CD4-positive, alpha-beta T cell (primary cell): ENCODE measurements at regions not wholly inside any gene's neighbourhood (a gene's known extent, or its start where the extent isn't known, plus 50 kb on each side); places are given as distances from the start of the nearest gene placed in this dataset.

Experiments
- ATAC-seq: fragments of 200-7000 bp; cut with Tn5 transposase; one replicate; pipeline ENCODE4 v1.10.0; 2022; ENCODE audit warnings: mild to moderate bottlenecking; ENCODE audit not compliant: poor library complexity
- CTCF ChIA-PET: fragments of 350-600 bp; sonication (Branson Sonifier 250); formaldehyde crosslinking; loops from one replicate; lab custom pipeline; 2021; ENCODE audit warnings: antibody characterized with exemption, inconsistent platforms; lab: Charles Lee
- POLR2A ChIA-PET: fragments of 350-600 bp; sonication (Branson Sonifier 250); formaldehyde crosslinking; loops from one replicate; lab custom pipeline; 2021; ENCODE audit warnings: antibody characterized with exemption, inconsistent platforms; lab: Charles Lee
- DNase-seq, 14 experiments: peaks; one replicate each; pipeline ENCODE4 v3.0.0-alpha.2; 2013 to 2020; ENCODE audit warnings: mixed read lengths in 2 of 14
- H3K27ac ChIP-seq, 2 donors: one replicate each; pipeline versions ENCODE4 v1.5.1 to v1.7.0; 2013; ENCODE audit warnings: low read length in 2 of 2, low read depth in 1 of 2, mild to moderate bottlenecking in 1 of 2
- H3K27me3 ChIP-seq, 2 experiments: 1 replicate in 1 of 2; 2 replicates in 1 of 2; pipeline versions ENCODE4 v1.6.1 to v1.7.0; 2013; ENCODE audit warnings: low read length in 2 of 2, control low read depth in 1 of 2, mild to moderate bottlenecking in 1 of 2, moderate library complexity in 1 of 2; ENCODE audit not compliant: insufficient read depth in 2 of 2, control insufficient read depth in 1 of 2
- H3K36me3 ChIP-seq: one replicate; pipeline ENCODE4 v1.6.1; 2013; ENCODE audit warnings: low read length, control low read depth; ENCODE audit not compliant: insufficient read depth
- H3K4me1 ChIP-seq: one replicate; pipeline ENCODE4 v1.6.1; 2013; ENCODE audit warnings: low read length, control low read depth; ENCODE audit not compliant: insufficient read depth
- H3K4me3 ChIP-seq: one replicate; pipeline ENCODE4 v1.5.1; 2013; ENCODE audit warnings: mild to moderate bottlenecking, low read length, moderate library complexity
- H3K9me3 ChIP-seq, 2 experiments: 1 replicate in 1 of 2; 2 replicates in 1 of 2; pipeline versions ENCODE4 v1.6.1 to v1.7.0; 2013; ENCODE audit warnings: low read length in 2 of 2, mild to moderate bottlenecking in 2 of 2, control low read depth in 1 of 2, moderate library complexity in 1 of 2; ENCODE audit not compliant: control insufficient read depth in 1 of 2, insufficient read depth in 1 of 2
- H3K27ac Mint-ChIP-seq: one replicate; pipeline ENCODE4 v1.8.0; 2020; ENCODE audit warnings: mixed read lengths
- H3K27me3 Mint-ChIP-seq: one replicate; pipeline ENCODE4 v1.8.0; 2021; ENCODE audit warnings: mixed read lengths
- H3K36me3 Mint-ChIP-seq: one replicate; pipeline ENCODE4 v1.8.0; 2021; ENCODE audit warnings: low read depth, mixed read lengths
- H3K4me1 Mint-ChIP-seq: one replicate; pipeline ENCODE4 v1.8.0; 2021; ENCODE audit warnings: low read depth, mixed read lengths
- H3K4me3 Mint-ChIP-seq: one replicate; pipeline ENCODE4 v1.8.0; 2020; ENCODE audit warnings: mild to moderate bottlenecking, mixed read lengths
- H3K9me3 Mint-ChIP-seq: one replicate; pipeline ENCODE4 v1.8.0; 2020; ENCODE audit warnings: mixed read lengths
- CTCF ChIP-seq: fragments of 200-600 bp; IDR thresholded peaks from one replicate; pipeline ENCODE4 v1.8.0; 2022; ENCODE audit warnings: antibody characterized with exemption, mild to moderate bottlenecking
- intact Hi-C, 2 experiments: fragments of 100-400 bp; cut with DNase I in 1 of 2; cut with micrococcal nuclease in 1 of 2; formaldehyde crosslinking; loops; one replicate each; pipeline versions ENCODE4 v1.15.1 to v1.9.0; 2023 to 2025; cut with DNase I, micrococcal nuclease

GRCh38 chr1:239067480-239067879 is 318.9 kb upstream of the CHRM3 start:
- Mint-ChIP-seq H3K9me3 (no peaks in the 10 kb centered on the region), H3K4me3 (no peak overlapping the region), H3K36me3 (no peaks in the 10 kb centered on the region), H3K27me3 (no peaks in the 10 kb centered on the region), H3K27ac (no peak overlapping the region), H3K4me1 (no peaks in the 10 kb centered on the region)
- CTCF ChIA-PET: no interaction called here
- POLR2A ChIA-PET: no interaction called here
- intact Hi-C loops: no loop called here
- DNase-seq (no peak), ATAC-seq (no peak)
- no peaks in the 10 kb centered on the region for H3K4me1 ChIP-seq
- no peaks in the 10 kb centered on the region for H3K36me3 ChIP-seq
- H3K9me3 ChIP-seq: no peaks in the 10 kb centered on the region
- H3K27ac ChIP-seq: no peak overlapping the region
- TF ChIP-seq CTCF: no peak
- no peaks in the 10 kb centered on the region for H3K27me3 ChIP-seq
- no peak overlapping the region for H3K4me3 ChIP-seq

- Histone ChIP-seq H3K4me1 (no peaks in the 10 kb centered on the region), H3K4me3 (no peak overlapping the region), H3K9me3 (no peaks in the 10 kb centered on the region), H3K27ac (no peak overlapping the region), H3K27me3 (no peaks in the 10 kb centered on the region), H3K36me3 (no peaks in the 10 kb centered on the region)
- ATAC-seq (no peak), DNase-seq (no peak)
- Mint-ChIP-seq H3K4me1 (no peaks in the 10 kb centered on the region), H3K4me3 (no peak overlapping the region), H3K9me3 (no peaks in the 10 kb centered on the region), H3K36me3 (no peaks in the 10 kb centered on the region), H3K27ac (no peak overlapping the region), H3K27me3 (no peaks in the 10 kb centered on the region)
- intact Hi-C loops: no loop called here
- TF ChIP-seq CTCF: no peak
- CTCF ChIA-PET: no interaction called here
- POLR2A ChIA-PET: no interaction called here
Observed at GRCh38 chr1:239067058-239067457, 319.3 kb upstream of the CHRM3 start.

- H3K4me3 Mint-ChIP-seq: no peak overlapping the region
- ChIA-PET CTCF (interaction anchor here (0.7 kb wide), 1 partner anchor 8 kb away, joined by 3 read pairs; no protein-coding TSS in a partner anchor), POLR2A (no interaction called here)
- Histone ChIP-seq H3K9me3 (peaks cover 0 to 3% of the 10 kb centered on the region in 2 experiments), H3K4me3 (no peak overlapping the region), H3K4me1 (no peaks in the 10 kb centered on the region), H3K36me3 (no peaks in the 10 kb centered on the region), H3K27me3 (no peaks in the 10 kb centered on the region), H3K27ac (no peak overlapping the region)
- H3K4me1 Mint-ChIP-seq: no peaks in the 10 kb centered on the region
- no peaks in the 10 kb centered on the region for H3K36me3 Mint-ChIP-seq
- no peaks in the 10 kb centered on the region for H3K27me3 Mint-ChIP-seq
- no peak for ATAC-seq
- no peak for TF ChIP-seq CTCF
- intact Hi-C loops: no loop called here
- no peaks in the 10 kb centered on the region for H3K9me3 Mint-ChIP-seq
- no peak overlapping the region for H3K27ac Mint-ChIP-seq
- DNase-seq: no peak
Observed at GRCh38 chr1:239061770-239062169, 324.6 kb upstream of the CHRM3 start.
